Nephron progenitor cell (in vitro differentiated cells): ENCODE measurements at regions not wholly inside any gene's neighbourhood (a gene's known extent, or its start where the extent isn't known, plus 50 kb on each side); places are given as distances from the start of the nearest gene placed in this dataset.
A peak's percentile ranks its signal among the peaks of the same experiment; 100 is the strongest.

Experiments used
- DNase-seq: peaks from one replicate; pipeline ENCODE4 v3.0.0; 2021
- H3K27ac Mint-ChIP-seq: 2 replicates; pipeline ENCODE4 v1.8.0; 2021; ENCODE audit warnings: mild to moderate bottlenecking, moderate library complexity, mixed read lengths
- H3K27me3 Mint-ChIP-seq: 2 replicates; pipeline ENCODE4 v1.8.0; 2021; ENCODE audit warnings: mild to moderate bottlenecking, low read depth, mixed read lengths; ENCODE audit not compliant: poor library complexity
- H3K36me3 Mint-ChIP-seq: 2 replicates; pipeline ENCODE4 v1.8.0; 2021; ENCODE audit warnings: low read depth, mixed read lengths
- H3K4me1 Mint-ChIP-seq: 2 replicates; pipeline ENCODE4 v1.8.0; 2021; ENCODE audit warnings: mixed read lengths
- H3K4me3 Mint-ChIP-seq: 2 replicates; pipeline ENCODE4 v1.8.0; 2021; ENCODE audit warnings: mild to moderate bottlenecking, moderate library complexity, mixed read lengths
- H3K9me3 Mint-ChIP-seq: 2 replicates; pipeline ENCODE4 v1.8.0; 2021; ENCODE audit warnings: mild to moderate bottlenecking, moderate library complexity, mixed read lengths
- CTCF ChIP-seq: fragments of 200-600 bp; sonication (generic); IDR thresholded peaks from 2 replicates; pipeline ENCODE4 v1.5.0; 2021; ENCODE audit warnings: antibody characterized with exemption

GRCh38 chr7:33807155-33807530 lies 98.2 kb upstream of the BMPER start:
- Mint-ChIP-seq H3K27me3 (peaks cover 5% of the 10 kb centered on the region), H3K4me1 (peaks cover 42% of the 10 kb centered on the region)

GRCh38 chr7:33807779-33808482 lies 97.4 kb upstream of the BMPER start:
- TF ChIP-seq CTCF: peak; percentile 14
- peaks cover 4% of the 10 kb centered on the region for H3K9me3 Mint-ChIP-seq
- peaks cover 3% of the 10 kb centered on the region for H3K27me3 Mint-ChIP-seq
- peak; percentile 30 for DNase-seq
- H3K4me1 Mint-ChIP-seq: peaks cover 42% of the 10 kb centered on the region
- peak overlapping the region; percentile 13 for H3K27ac Mint-ChIP-seq
- H3K4me3 Mint-ChIP-seq: no peak overlapping the region
- H3K36me3 Mint-ChIP-seq: no peaks in the 10 kb centered on the region

More at GRCh38 chr7:33807155-33807530, 98.2 kb upstream of the BMPER start:
- no peaks in the 10 kb centered on the region for H3K9me3 Mint-ChIP-seq
- no peak for DNase-seq
- H3K36me3 Mint-ChIP-seq: no peaks in the 10 kb centered on the region
- no peak overlapping the region for H3K27ac Mint-ChIP-seq
- H3K4me3 Mint-ChIP-seq: no peak overlapping the region
- no peak for TF ChIP-seq CTCF

- H3K9me3 Mint-ChIP-seq: peaks cover 4% of the 10 kb centered on the region
- no peaks in the 10 kb centered on the region for H3K27me3 Mint-ChIP-seq
- H3K27ac Mint-ChIP-seq: no peak overlapping the region
- no peaks in the 10 kb centered on the region for H3K36me3 Mint-ChIP-seq
- no peak for DNase-seq
- peaks cover 44% of the 10 kb centered on the region for H3K4me1 Mint-ChIP-seq
- no peak for TF ChIP-seq CTCF
- H3K4me3 Mint-ChIP-seq: peak overlapping the region; percentile 20
These were observed 96.1 kb upstream of the BMPER start for GRCh38 chr7:33809228-33809627.

- Mint-ChIP-seq H3K4me3 (no peak overlapping the region), H3K27me3 (no peaks in the 10 kb centered on the region), H3K4me1 (peaks cover 50% of the 10 kb centered on the region), H3K9me3 (peaks cover 4% of the 10 kb centered on the region), H3K36me3 (no peaks in the 10 kb centered on the region), H3K27ac (no peak overlapping the region)
- no peak for DNase-seq
- no peak for TF ChIP-seq CTCF
These were observed 95.0 kb upstream of the BMPER start for GRCh38 chr7:33810356-33810755.

- H3K9me3 Mint-ChIP-seq: peaks cover 12% of the 10 kb centered on the region
- no peaks in the 10 kb centered on the region for H3K36me3 Mint-ChIP-seq
- H3K27ac Mint-ChIP-seq: no peak overlapping the region
- TF ChIP-seq CTCF: no peak
- DNase-seq: no peak
- peaks cover 29% of the 10 kb centered on the region for H3K4me1 Mint-ChIP-seq
- H3K27me3 Mint-ChIP-seq: peaks cover 5% of the 10 kb centered on the region
- no peak overlapping the region for H3K4me3 Mint-ChIP-seq
These were observed 92.0 kb upstream of the BMPER start for GRCh38 chr7:33813331-33813730.

GRCh38 chr7:33814400-33814799 lies 90.9 kb upstream of the BMPER start:
- Mint-ChIP-seq H3K36me3 (no peaks in the 10 kb centered on the region), H3K4me1 (peaks cover 24% of the 10 kb centered on the region), H3K9me3 (peaks cover 19% of the 10 kb centered on the region), H3K27me3 (peaks cover 5% of the 10 kb centered on the region), H3K4me3 (no peak overlapping the region), H3K27ac (no peak overlapping the region)
- DNase-seq: no peak
- TF ChIP-seq CTCF: no peak
